GM23338 (cell line): ENCODE measurements at regions not wholly inside any gene's neighbourhood (a gene's known extent, or its start where the extent isn't known, plus 50 kb on each side); places are given as distances from the start of the nearest gene placed in this dataset.

Experiments
- ATAC-seq: fragments of 200-7000 bp; cut with Tn5 transposase; 3 replicates; pipeline ENCODE4 v1.9.1; 2020
- DNase-seq: peaks from one replicate; pipeline ENCODE4 v3.0.0-alpha.2; 2015; ENCODE audit warnings: low spot score
- H2AFZ ChIP-seq: fragments of 200-600 bp; sonication (generic); 2 replicates; pipeline ENCODE4 v1.8.0; 2016; ENCODE audit warnings: antibody characterized with exemption, mild to moderate bottlenecking, moderate library complexity
- H3F3A ChIP-seq: fragments of 200-600 bp; sonication (generic); replicated peaks from 2 replicates; pipeline ENCODE4 v1.8.0; 2017; ENCODE audit warnings: antibody characterized with exemption, mixed run types, low read depth
- H3K27ac ChIP-seq: fragments of 200-600 bp; sonication (generic); 2 replicates; pipeline ENCODE4 v1.6.1; 2016; ENCODE audit warnings: low read depth
- H3K27me3 ChIP-seq: fragments of 200-600 bp; sonication (generic); 2 replicates; pipeline ENCODE4 v1.8.0; 2016; ENCODE audit warnings: mild to moderate bottlenecking, mixed run types, moderate library complexity; ENCODE audit not compliant: insufficient read depth
- H3K36me3 ChIP-seq: fragments of 200-600 bp; sonication (generic); 2 replicates; pipeline ENCODE4 v1.8.0; 2016; ENCODE audit warnings: mild to moderate bottlenecking; ENCODE audit not compliant: insufficient read depth
- H3K4me1 ChIP-seq: fragments of 200-600 bp; sonication (generic); 2 replicates; pipeline ENCODE4 v1.8.0; 2016; ENCODE audit warnings: mild to moderate bottlenecking, moderate library complexity; ENCODE audit not compliant: insufficient read depth
- H3K4me2 ChIP-seq: fragments of 200-600 bp; sonication (generic); 2 replicates; pipeline ENCODE4 v1.7.1; 2017; ENCODE audit warnings: mixed run types
- H3K4me3 ChIP-seq: fragments of 200-600 bp; sonication (generic); 2 replicates; pipeline ENCODE4 v1.6.1; 2016; ENCODE audit warnings: mixed run types
- H3K79me2 ChIP-seq: fragments of 200-600 bp; sonication (generic); replicated peaks from 2 replicates; pipeline ENCODE4 v1.8.0; 2017; ENCODE audit warnings: mild to moderate bottlenecking; ENCODE audit not compliant: insufficient read depth
- H3K9me2 ChIP-seq: fragments of 200-600 bp; sonication (generic); 2 replicates; pipeline ENCODE4 v1.8.0; 2017; ENCODE audit not compliant: insufficient read depth
- H4K20me1 ChIP-seq: fragments of 200-600 bp; sonication (generic); replicated peaks from 2 replicates; pipeline ENCODE4 v1.8.0; 2017; ENCODE audit warnings: mild to moderate bottlenecking; ENCODE audit not compliant: insufficient read depth
- H3K27ac Mint-ChIP-seq: 2 replicates; pipeline ENCODE4 v1.8.0; 2020; ENCODE audit warnings: inconsistent platforms, mild to moderate bottlenecking, moderate library complexity, mixed read lengths
- H3K27me3 Mint-ChIP-seq: 3 replicates; pipeline ENCODE4 v1.8.0; 2022; ENCODE audit warnings: low read depth, mild to moderate bottlenecking, moderate library complexity, mixed read lengths, inconsistent platforms; ENCODE audit not compliant: insufficient read depth, poor library complexity
- H3K36me3 Mint-ChIP-seq: 3 replicates; pipeline ENCODE4 v1.8.0; 2021; ENCODE audit warnings: low read depth, mild to moderate bottlenecking, inconsistent platforms, moderate library complexity, mixed read lengths
- H3K4me1 Mint-ChIP-seq: 3 replicates; pipeline ENCODE4 v1.8.0; 2020; ENCODE audit warnings: mild to moderate bottlenecking, inconsistent platforms, mixed read lengths
- H3K4me3 Mint-ChIP-seq: 3 replicates; pipeline ENCODE4 v1.8.0; 2021; ENCODE audit warnings: moderate library complexity, mild to moderate bottlenecking, inconsistent platforms, mixed read lengths
- H3K9me3 Mint-ChIP-seq: 3 replicates; pipeline ENCODE4 v1.8.0; 2020; ENCODE audit warnings: moderate library complexity, mild to moderate bottlenecking, inconsistent platforms, mixed read lengths
- CTCF ChIP-seq, 2 experiments: fragments of 200-600 bp in 1 of 2; sonication (generic) in 1 of 2; conservative IDR thresholded peaks; 2 replicates each; pipeline versions ENCODE4 v1.5.1 to v1.6.1; 2016 to 2017; ENCODE audit warnings: antibody characterized with exemption in 2 of 2, low read depth in 2 of 2, mild to moderate bottlenecking in 2 of 2, moderate library complexity in 1 of 2
- ETS1 ChIP-seq: IDR thresholded peaks from 2 replicates; pipeline ENCODE4 v1.6.1; 2016; ENCODE audit warnings: antibody characterized with exemption
- EZH2phosphoT487 ChIP-seq: fragments of 200-600 bp; sonication (generic); IDR thresholded peaks from one replicate; pipeline ENCODE4 v1.8.1; 2018; ENCODE audit warnings: antibody characterized with exemption; ENCODE audit not compliant: unreplicated experiment
- POLR2AphosphoS5 ChIP-seq: IDR thresholded peaks from 2 replicates; pipeline ENCODE4 v1.6.1; 2016; ENCODE audit warnings: antibody characterized with exemption, low read depth
- STAT1 ChIP-seq: IDR thresholded peaks from one replicate; pipeline ENCODE4 v1.6.1; 2016; ENCODE audit warnings: antibody characterized with exemption; ENCODE audit not compliant: unreplicated experiment
- ZNF331 ChIP-seq: fragments of 250-450 bp; sonication (Bioruptor Pico); IDR thresholded peaks from 2 replicates; pipeline ENCODE4 v1.5.0; 2020; ENCODE audit warnings: low read depth, mild to moderate bottlenecking, moderate library complexity
- TF ChIP-seq, protein P1 (sequence below): fragments of 250-450 bp; sonication (Bioruptor Pico); IDR thresholded peaks from 2 replicates; pipeline ENCODE4 v1.5.0; 2020; ENCODE audit warnings: mild to moderate bottlenecking, moderate library complexity

DNA sequence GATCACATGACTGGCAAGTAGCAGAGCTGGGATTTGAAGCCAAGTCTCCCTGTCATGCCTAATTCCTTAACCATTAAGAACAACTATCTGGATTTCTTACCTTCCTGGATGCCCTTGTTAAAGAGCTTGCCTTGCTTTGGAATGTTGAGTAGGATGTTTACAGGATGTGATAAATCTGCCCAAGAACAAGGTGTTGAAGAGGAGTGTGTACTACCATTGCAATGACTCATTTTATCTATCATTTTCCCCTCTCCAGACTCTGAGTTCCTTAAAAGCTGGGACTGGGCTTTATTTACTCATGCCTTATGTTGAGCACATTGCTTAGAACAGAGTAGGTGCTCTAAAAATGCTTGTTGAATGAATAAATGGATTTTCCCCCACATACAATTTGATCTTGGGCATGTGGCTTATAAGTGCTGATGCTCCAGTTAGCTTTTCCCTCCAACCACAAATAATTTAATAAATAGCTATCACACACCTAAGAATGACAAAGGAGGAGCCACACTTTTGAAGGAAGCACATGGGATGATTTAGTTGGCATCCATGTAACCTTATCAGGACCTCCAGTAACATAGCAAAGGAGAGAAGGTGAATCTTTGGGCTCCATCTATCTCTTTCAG is 268.6 kb upstream of the SESN3 start:
- peaks cover 2% of the 10 kb centered on the region; the same call in 1 of the 3 replicates for H3K9me3 Mint-ChIP-seq
- H4K20me1 ChIP-seq = no peaks in the 10 kb centered on the region
- H3F3A ChIP-seq = no peaks in the 10 kb centered on the region
- H3K36me3 Mint-ChIP-seq = no peaks in the 10 kb centered on the region
- H3K27ac ChIP-seq = no peak overlapping the region
- H3K4me1 Mint-ChIP-seq = peaks cover 14% of the 10 kb centered on the region
- ATAC-seq = no peak
- H3K36me3 ChIP-seq = no peaks in the 10 kb centered on the region
- peak overlapping the region; percentile 40; the same call in 1 of the 2 replicates for H3K4me2 ChIP-seq
- TF ChIP-seq CTCF (conservative IDR thresholded peaks at IDR 0.05; ENCODE audit: low read depth in 2 of 2) (no peak), STAT1 (no peak), ZNF331 (no peak)
- no peak for DNase-seq
- no peak overlapping the region for H2AFZ ChIP-seq
- H3K4me3 ChIP-seq = no peak overlapping the region
- H3K4me3 Mint-ChIP-seq = no peak overlapping the region
- peaks cover 3% of the 10 kb centered on the region; the same call in 1 of the 2 replicates for H3K9me2 ChIP-seq
- no peak overlapping the region for H3K27ac Mint-ChIP-seq
- H3K27me3 ChIP-seq = no peaks in the 10 kb centered on the region
- no peaks in the 10 kb centered on the region for H3K27me3 Mint-ChIP-seq
- H3K79me2 ChIP-seq = no peaks in the 10 kb centered on the region
- H3K4me1 ChIP-seq = peaks cover 5% of the 10 kb centered on the region

GRCh38 chr11:95498722-95499425 is 267.9 kb upstream of the SESN3 start:
- Histone ChIP-seq H3K27ac (no peak overlapping the region), H3K9me2 (peaks cover 3% of the 10 kb centered on the region; the same call in 1 of the 2 replicates), H3K4me3 (no peak overlapping the region), H3K36me3 (no peaks in the 10 kb centered on the region), H3K79me2 (no peaks in the 10 kb centered on the region), H3F3A (no peaks in the 10 kb centered on the region), H2AFZ (no peak overlapping the region), H3K4me2 (peak overlapping the region; percentile 40; the same call in 1 of the 2 replicates), H3K4me1 (peaks cover 5% of the 10 kb centered on the region), H3K27me3 (no peaks in the 10 kb centered on the region), H4K20me1 (no peaks in the 10 kb centered on the region)
- H3K27me3 Mint-ChIP-seq = no peaks in the 10 kb centered on the region
- no peak overlapping the region for H3K4me3 Mint-ChIP-seq
- peaks cover 14% of the 10 kb centered on the region for H3K4me1 Mint-ChIP-seq
- peak; percentile 82 for DNase-seq
- H3K27ac Mint-ChIP-seq = no peak overlapping the region; the same call in 1 of the 2 replicates
- H3K36me3 Mint-ChIP-seq = no peaks in the 10 kb centered on the region
- TF ChIP-seq EZH2phosphoT487 = no peak
- no peak for TF ChIP-seq ETS1
- TF ChIP-seq, protein P1, sequence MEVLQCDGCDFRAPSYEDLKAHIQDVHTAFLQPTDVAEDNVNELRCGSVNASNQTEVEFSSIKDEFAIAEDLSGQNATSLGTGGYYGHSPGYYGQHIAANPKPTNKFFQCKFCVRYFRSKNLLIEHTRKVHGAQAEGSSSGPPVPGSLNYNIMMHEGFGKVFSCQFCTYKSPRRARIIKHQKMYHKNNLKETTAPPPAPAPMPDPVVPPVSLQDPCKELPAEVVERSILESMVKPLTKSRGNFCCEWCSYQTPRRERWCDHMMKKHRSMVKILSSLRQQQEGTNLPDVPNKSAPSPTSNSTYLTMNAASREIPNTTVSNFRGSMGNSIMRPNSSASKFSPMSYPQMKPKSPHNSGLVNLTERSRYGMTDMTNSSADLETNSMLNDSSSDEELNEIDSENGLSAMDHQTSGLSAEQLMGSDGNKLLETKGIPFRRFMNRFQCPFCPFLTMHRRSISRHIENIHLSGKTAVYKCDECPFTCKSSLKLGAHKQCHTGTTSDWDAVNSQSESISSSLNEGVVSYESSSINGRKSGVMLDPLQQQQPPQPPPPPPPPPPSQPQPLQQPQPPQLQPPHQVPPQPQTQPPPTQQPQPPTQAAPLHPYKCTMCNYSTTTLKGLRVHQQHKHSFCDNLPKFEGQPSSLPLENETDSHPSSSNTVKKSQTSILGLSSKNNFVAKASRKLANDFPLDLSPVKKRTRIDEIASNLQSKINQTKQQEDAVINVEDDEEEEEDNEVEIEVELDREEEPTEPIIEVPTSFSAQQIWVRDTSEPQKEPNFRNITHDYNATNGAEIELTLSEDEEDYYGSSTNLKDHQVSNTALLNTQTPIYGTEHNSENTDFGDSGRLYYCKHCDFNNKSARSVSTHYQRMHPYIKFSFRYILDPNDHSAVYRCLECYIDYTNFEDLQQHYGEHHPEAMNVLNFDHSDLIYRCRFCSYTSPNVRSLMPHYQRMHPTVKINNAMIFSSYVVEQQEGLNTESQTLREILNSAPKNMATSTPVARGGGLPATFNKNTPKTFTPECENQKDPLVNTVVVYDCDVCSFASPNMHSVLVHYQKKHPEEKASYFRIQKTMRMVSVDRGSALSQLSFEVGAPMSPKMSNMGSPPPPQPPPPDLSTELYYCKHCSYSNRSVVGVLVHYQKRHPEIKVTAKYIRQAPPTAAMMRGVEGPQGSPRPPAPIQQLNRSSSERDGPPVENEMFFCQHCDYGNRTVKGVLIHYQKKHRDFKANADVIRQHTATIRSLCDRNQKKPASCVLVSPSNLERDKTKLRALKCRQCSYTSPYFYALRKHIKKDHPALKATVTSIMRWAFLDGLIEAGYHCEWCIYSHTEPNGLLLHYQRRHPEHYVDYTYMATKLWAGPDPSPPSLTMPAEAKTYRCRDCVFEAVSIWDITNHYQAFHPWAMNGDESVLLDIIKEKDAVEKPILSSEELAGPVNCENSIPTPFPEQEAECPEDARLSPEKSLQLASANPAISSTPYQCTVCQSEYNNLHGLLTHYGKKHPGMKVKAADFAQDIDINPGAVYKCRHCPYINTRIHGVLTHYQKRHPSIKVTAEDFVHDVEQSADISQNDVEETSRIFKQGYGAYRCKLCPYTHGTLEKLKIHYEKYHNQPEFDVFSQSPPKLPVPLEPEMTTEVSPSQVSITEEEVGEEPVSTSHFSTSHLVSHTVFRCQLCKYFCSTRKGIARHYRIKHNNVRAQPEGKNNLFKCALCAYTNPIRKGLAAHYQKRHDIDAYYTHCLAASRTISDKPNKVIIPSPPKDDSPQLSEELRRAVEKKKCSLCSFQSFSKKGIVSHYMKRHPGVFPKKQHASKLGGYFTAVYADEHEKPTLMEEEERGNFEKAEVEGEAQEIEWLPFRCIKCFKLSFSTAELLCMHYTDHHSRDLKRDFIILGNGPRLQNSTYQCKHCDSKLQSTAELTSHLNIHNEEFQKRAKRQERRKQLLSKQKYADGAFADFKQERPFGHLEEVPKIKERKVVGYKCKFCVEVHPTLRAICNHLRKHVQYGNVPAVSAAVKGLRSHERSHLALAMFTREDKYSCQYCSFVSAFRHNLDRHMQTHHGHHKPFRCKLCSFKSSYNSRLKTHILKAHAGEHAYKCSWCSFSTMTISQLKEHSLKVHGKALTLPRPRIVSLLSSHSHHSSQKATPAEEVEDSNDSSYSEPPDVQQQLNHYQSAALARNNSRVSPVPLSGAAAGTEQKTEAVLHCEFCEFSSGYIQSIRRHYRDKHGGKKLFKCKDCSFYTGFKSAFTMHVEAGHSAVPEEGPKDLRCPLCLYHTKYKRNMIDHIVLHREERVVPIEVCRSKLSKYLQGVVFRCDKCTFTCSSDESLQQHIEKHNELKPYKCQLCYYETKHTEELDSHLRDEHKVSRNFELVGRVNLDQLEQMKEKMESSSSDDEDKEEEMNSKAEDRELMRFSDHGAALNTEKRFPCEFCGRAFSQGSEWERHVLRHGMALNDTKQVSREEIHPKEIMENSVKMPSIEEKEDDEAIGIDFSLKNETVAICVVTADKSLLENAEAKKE (CRISPR knock-in tag) = peak; percentile 90
- no peak for TF ChIP-seq POLR2AphosphoS5
- H3K9me3 Mint-ChIP-seq = peaks cover 2% of the 10 kb centered on the region; the same call in 1 of the 3 replicates
- peak; percentile 98 for ATAC-seq
